Stimulated activated CD4-positive, alpha-beta T cell treated with anti-CD3 and anti-CD28 coated beads, Interleukin-2, amount 100 ng/mL, for 24 hours (primary cell): ENCODE measurements at regions not wholly inside any gene's neighbourhood (a gene's known extent, or its start where the extent isn't known, plus 50 kb on each side); places are given as distances from the start of the nearest gene placed in this dataset.

ENCODE experiments used
- DNase-seq, 2 donors: peaks; one replicate each; pipeline ENCODE4 v3.0.0-alpha.2; 2020

- no peak for DNase-seq
Observed at GRCh38 chr11:129324533-129325175, 51.0 kb upstream of the BARX2 start.

- DNase-seq = no peak
Observed at GRCh38 chr11:129323896-129324502, 51.6 kb upstream of the BARX2 start.

GRCh38 chr11:129322941-129323340, 52.7 kb upstream of the BARX2 start:
- DNase-seq = no peak

GRCh38 chr11:129321076-129321475, 54.6 kb upstream of the BARX2 start:
- no peak for DNase-seq

GRCh38 chr11:129320494-129320893, 55.2 kb upstream of the BARX2 start:
- DNase-seq = no peak

- DNase-seq = no peak
Observed at GRCh38 chr11:129319751-129320150, 55.9 kb upstream of the BARX2 start.

- DNase-seq = no peak
Observed at GRCh38 chr11:129319201-129319600, 56.4 kb upstream of the BARX2 start.

GRCh38 chr11:129317571-129317970, 58.1 kb upstream of the BARX2 start:
- DNase-seq = no peak

GRCh38 chr11:129316781-129317180, 58.9 kb upstream of the BARX2 start:
- DNase-seq = no peak

- no peak for DNase-seq
Observed at GRCh38 chr11:129315781-129316579, 59.7 kb upstream of the BARX2 start.

- DNase-seq = no peak
Observed at GRCh38 chr11:129314371-129314770, 61.3 kb upstream of the BARX2 start.

- no peak for DNase-seq
Observed at GRCh38 chr11:129313541-129314297, 61.9 kb upstream of the BARX2 start.

- DNase-seq = no peak
Observed at GRCh38 chr11:129312730-129313503, 62.7 kb upstream of the BARX2 start.

- no peak for DNase-seq
Observed at GRCh38 chr11:129308241-129308865, 67.3 kb upstream of the BARX2 start.

GRCh38 chr11:129307162-129307561, 68.5 kb upstream of the BARX2 start:
- DNase-seq = no peak

- no peak for DNase-seq
Observed at GRCh38 chr11:129302386-129303101, 73.1 kb upstream of the BARX2 start.

- DNase-seq = no peak
Observed at GRCh38 chr11:129300099-129300498, 75.5 kb upstream of the BARX2 start.

GRCh38 chr11:129298988-129299387, 76.7 kb upstream of the BARX2 start:
- no peak for DNase-seq

- DNase-seq = no peak
Observed at GRCh38 chr11:129295746-129296145, 79.9 kb upstream of the BARX2 start.

- DNase-seq = no peak
Observed at GRCh38 chr11:129292771-129293170, 82.9 kb upstream of the BARX2 start.

- no peak for DNase-seq
Observed at GRCh38 chr11:129292092-129292491, 83.6 kb upstream of the BARX2 start.
